22Rv1 (cell line): ENCODE measurements at regions not wholly inside any gene's neighbourhood (a gene's known extent, or its start where the extent isn't known, plus 50 kb on each side); places are given as distances from the start of the nearest gene placed in this dataset.

Source experiments
- ZFX ChIP-seq: fragments of 450-650 bp; IDR thresholded peaks from 2 replicates; pipeline ENCODE4 v1.6.1; 2017; ENCODE audit warnings: antibody characterized with exemption, borderline replicate concordance
- TF ChIP-seq, protein P1 (sequence below): fragments of 450-650 bp; IDR thresholded peaks from 2 replicates; pipeline ENCODE4 v1.5.1; 2017; ENCODE audit warnings: mild to moderate bottlenecking

GRCh38 chr7:136566491-136566890 is 302.0 kb upstream of the CHRM2 start:
- TF ChIP-seq ZFX, result no peak
- TF ChIP-seq, protein P1, sequence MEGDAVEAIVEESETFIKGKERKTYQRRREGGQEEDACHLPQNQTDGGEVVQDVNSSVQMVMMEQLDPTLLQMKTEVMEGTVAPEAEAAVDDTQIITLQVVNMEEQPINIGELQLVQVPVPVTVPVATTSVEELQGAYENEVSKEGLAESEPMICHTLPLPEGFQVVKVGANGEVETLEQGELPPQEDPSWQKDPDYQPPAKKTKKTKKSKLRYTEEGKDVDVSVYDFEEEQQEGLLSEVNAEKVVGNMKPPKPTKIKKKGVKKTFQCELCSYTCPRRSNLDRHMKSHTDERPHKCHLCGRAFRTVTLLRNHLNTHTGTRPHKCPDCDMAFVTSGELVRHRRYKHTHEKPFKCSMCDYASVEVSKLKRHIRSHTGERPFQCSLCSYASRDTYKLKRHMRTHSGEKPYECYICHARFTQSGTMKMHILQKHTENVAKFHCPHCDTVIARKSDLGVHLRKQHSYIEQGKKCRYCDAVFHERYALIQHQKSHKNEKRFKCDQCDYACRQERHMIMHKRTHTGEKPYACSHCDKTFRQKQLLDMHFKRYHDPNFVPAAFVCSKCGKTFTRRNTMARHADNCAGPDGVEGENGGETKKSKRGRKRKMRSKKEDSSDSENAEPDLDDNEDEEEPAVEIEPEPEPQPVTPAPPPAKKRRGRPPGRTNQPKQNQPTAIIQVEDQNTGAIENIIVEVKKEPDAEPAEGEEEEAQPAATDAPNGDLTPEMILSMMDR, result no peak
